Nephron (organoid): ENCODE measurements at regions not wholly inside any gene's neighbourhood (a gene's known extent, or its start where the extent isn't known, plus 50 kb on each side); places are given as distances from the start of the nearest gene placed in this dataset.

Experiments used
- H3K27ac Mint-ChIP-seq, 3 experiments: 2 replicates each; pipeline ENCODE4 v1.8.0; 2020; ENCODE audit warnings: mixed read lengths in 3 of 3, mild to moderate bottlenecking in 2 of 3, moderate library complexity in 1 of 3
- H3K27me3 Mint-ChIP-seq: 2 replicates; pipeline ENCODE4 v1.8.0; 2021; ENCODE audit warnings: low read depth, mild to moderate bottlenecking, moderate library complexity, mixed read lengths
- H3K36me3 Mint-ChIP-seq: 2 replicates; pipeline ENCODE4 v1.8.0; 2020; ENCODE audit warnings: low read depth, mixed read lengths
- H3K4me1 Mint-ChIP-seq: 2 replicates; pipeline ENCODE4 v1.8.0; 2020; ENCODE audit warnings: mixed read lengths
- H3K4me3 Mint-ChIP-seq, 3 experiments: 2 replicates each; pipeline ENCODE4 v1.8.0; 2020; ENCODE audit warnings: mild to moderate bottlenecking in 3 of 3, mixed read lengths in 3 of 3, moderate library complexity in 2 of 3
- H3K9me3 Mint-ChIP-seq: 2 replicates; pipeline ENCODE4 v1.8.0; 2020; ENCODE audit warnings: mixed read lengths
- TF ChIP-seq, protein P1 (sequence below), 3 experiments: fragments of 200-600 bp; sonication (generic); IDR thresholded peaks; one replicate each; pipeline ENCODE4 v1.5.0; 2021; ENCODE audit warnings: antibody characterized with exemption in 3 of 3; ENCODE audit not compliant: unreplicated experiment in 3 of 3

DNA sequence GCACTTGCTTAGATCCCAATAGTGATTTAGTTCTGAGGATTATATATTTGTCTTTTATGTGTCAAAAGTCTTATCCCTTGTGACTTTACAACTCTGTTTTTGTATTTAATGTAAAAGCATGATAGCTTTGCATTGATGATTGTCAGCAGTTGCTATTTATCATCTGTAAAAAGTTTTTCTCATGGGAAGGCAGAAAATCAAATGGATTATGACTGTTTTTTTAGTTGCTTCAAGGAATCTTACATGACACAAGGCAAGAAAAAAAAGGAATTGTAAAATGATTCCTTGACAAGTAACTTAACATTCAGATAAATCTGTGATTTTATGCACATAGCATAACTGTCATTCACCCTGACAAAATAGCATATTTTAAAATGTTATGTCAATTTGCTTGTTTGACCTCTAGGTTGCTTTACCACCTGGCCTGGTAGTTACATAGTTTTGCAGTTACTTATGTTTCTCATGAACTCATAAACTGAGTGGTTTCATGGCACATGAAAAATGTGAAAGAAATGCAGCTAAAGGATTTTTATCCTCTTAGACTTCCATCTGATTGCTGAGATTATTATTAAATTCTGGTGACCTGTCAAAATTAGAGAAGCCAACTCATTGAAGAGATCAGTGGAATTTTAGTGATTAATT, 622.6 kb downstream of the ADGRL2 start:
- Mint-ChIP-seq H3K27ac (no peak overlapping the region), H3K4me3 (no peak overlapping the region), H3K9me3 (peaks cover 3% of the 10 kb centered on the region), H3K36me3 (no peaks in the 10 kb centered on the region), H3K4me1 (no peaks in the 10 kb centered on the region), H3K27me3 (no peaks in the 10 kb centered on the region)
- TF ChIP-seq, protein P1, sequence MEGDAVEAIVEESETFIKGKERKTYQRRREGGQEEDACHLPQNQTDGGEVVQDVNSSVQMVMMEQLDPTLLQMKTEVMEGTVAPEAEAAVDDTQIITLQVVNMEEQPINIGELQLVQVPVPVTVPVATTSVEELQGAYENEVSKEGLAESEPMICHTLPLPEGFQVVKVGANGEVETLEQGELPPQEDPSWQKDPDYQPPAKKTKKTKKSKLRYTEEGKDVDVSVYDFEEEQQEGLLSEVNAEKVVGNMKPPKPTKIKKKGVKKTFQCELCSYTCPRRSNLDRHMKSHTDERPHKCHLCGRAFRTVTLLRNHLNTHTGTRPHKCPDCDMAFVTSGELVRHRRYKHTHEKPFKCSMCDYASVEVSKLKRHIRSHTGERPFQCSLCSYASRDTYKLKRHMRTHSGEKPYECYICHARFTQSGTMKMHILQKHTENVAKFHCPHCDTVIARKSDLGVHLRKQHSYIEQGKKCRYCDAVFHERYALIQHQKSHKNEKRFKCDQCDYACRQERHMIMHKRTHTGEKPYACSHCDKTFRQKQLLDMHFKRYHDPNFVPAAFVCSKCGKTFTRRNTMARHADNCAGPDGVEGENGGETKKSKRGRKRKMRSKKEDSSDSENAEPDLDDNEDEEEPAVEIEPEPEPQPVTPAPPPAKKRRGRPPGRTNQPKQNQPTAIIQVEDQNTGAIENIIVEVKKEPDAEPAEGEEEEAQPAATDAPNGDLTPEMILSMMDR (IDR thresholded peaks at IDR 0.05; ENCODE audit: unreplicated experiment in 3 of 3) = no peak

DNA sequence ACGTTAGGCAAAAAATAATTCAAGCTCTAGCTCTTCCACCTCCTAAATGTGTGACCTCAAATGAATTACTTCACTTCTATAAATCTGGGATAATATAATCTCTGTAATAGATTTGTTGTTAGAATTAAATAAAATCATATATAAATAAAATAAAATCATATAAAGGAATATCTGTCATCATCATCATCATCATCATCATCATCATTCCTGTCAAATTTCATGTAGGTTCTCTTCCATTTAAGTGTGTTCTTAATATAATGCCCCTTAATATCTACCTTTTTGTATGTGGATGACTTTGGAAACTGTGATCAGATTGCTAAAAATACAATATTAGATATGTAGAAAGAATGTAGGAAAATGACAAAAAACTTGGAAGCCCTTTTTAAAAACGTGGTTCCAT, 621.0 kb downstream of the ADGRL2 start:
- Mint-ChIP-seq H3K27me3 (no peaks in the 10 kb centered on the region), H3K9me3 (no peaks in the 10 kb centered on the region), H3K27ac (no peak overlapping the region), H3K4me1 (no peaks in the 10 kb centered on the region), H3K36me3 (no peaks in the 10 kb centered on the region), H3K4me3 (no peak overlapping the region)
- TF ChIP-seq, protein P1 (IDR thresholded peaks at IDR 0.05; ENCODE audit: unreplicated experiment in 3 of 3) = no peak

DNA sequence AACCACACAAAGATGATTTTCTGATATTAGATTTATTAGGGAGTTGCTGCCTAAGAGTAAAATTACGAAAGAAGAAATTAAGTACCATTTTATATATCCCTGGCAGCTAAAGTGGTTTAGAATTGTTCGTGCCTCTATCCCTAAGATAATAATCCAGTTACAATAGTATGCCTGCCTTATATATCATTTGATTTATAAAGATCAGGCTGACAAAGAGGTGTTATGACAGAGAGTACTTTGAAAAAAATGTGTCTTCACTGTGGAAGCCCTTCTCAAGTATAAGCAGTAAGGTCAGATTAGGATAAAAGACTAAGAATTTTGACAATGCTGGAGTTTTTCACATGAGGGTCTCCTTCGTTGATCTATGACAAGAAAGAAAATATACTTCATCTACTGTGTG, 619.9 kb downstream of the ADGRL2 start:
- no peaks in the 10 kb centered on the region for H3K9me3 Mint-ChIP-seq
- no peaks in the 10 kb centered on the region for H3K4me1 Mint-ChIP-seq
- TF ChIP-seq, protein P1 (IDR thresholded peaks at IDR 0.05; ENCODE audit: unreplicated experiment in 3 of 3) = no peak
- H3K4me3 Mint-ChIP-seq = no peak overlapping the region
- no peak overlapping the region for H3K27ac Mint-ChIP-seq
- no peaks in the 10 kb centered on the region for H3K36me3 Mint-ChIP-seq
- H3K27me3 Mint-ChIP-seq = no peaks in the 10 kb centered on the region

DNA sequence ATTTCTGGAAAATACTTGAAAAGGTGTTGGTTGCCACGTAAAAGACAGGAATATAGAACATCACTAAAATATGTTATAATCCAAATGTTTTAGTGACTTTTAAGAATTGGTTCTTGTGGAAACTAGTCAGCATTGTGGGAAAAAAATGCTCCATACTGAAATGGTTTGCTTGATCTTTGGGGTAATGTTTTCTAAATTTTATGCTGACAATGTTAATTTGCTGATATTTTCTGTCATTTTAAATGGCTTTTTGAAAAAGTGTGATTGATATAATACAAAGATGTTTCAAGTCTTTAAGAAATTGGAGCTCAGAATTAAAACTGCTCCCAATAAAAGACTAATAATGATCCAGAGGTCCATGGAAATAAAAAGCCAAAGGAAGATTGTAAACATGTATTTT, 610.9 kb downstream of the ADGRL2 start:
- Mint-ChIP-seq H3K9me3 (no peaks in the 10 kb centered on the region), H3K4me1 (no peaks in the 10 kb centered on the region), H3K36me3 (no peaks in the 10 kb centered on the region), H3K27ac (no peak overlapping the region), H3K27me3 (no peaks in the 10 kb centered on the region), H3K4me3 (no peak overlapping the region)
- TF ChIP-seq, protein P1 (IDR thresholded peaks at IDR 0.05; ENCODE audit: unreplicated experiment in 3 of 3) = no peak

- Mint-ChIP-seq H3K9me3 (no peaks in the 10 kb centered on the region), H3K36me3 (no peaks in the 10 kb centered on the region), H3K27ac (no peak overlapping the region), H3K27me3 (no peaks in the 10 kb centered on the region), H3K4me3 (no peak overlapping the region), H3K4me1 (no peaks in the 10 kb centered on the region)
- TF ChIP-seq, protein P1 (IDR thresholded peaks at IDR 0.05; ENCODE audit: unreplicated experiment in 3 of 3) = no peak
Observed at GRCh38 chr1:82405333-82405732, 604.6 kb downstream of the ADGRL2 start.

DNA sequence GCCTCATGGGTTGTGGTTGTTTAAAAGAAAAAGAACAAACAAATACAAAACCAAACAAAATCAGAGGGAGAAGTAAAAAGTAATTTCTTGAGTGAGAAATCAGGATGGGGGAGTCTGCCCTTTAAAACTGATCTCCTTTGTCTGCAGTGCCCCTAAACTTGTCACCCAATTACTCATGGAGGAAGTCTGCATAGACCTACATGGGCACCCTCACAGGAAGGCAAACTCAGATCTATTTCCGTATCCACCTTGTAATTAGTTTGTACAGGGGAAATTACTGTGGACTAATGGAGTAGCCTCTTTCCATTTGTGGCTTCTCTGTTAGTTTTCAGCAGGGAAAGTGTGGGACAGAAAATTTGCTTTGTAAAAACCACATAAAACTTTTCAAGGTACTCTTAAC, 600.4 kb downstream of the ADGRL2 start:
- no peaks in the 10 kb centered on the region for H3K36me3 Mint-ChIP-seq
- no peaks in the 10 kb centered on the region for H3K9me3 Mint-ChIP-seq
- H3K4me3 Mint-ChIP-seq = no peak overlapping the region
- H3K4me1 Mint-ChIP-seq = peaks cover 8% of the 10 kb centered on the region
- H3K27me3 Mint-ChIP-seq = no peaks in the 10 kb centered on the region
- H3K27ac Mint-ChIP-seq = no peak overlapping the region
- TF ChIP-seq, protein P1 (IDR thresholded peaks at IDR 0.05; ENCODE audit: unreplicated experiment in 3 of 3) = no peak
